HG02973 (cell line): ENCODE measurements at regions not wholly inside any gene's neighbourhood (a gene's known extent, or its start where the extent isn't known, plus 50 kb on each side); places are given as distances from the start of the nearest gene placed in this dataset.

Experiments used
- ATAC-seq: cut with Tn5 transposase; IDR thresholded peaks from one replicate; pipeline ENCODE4 v1.9.1; 2021; ENCODE audit warnings: moderate library complexity; ENCODE audit not compliant: unreplicated experiment

DNA sequence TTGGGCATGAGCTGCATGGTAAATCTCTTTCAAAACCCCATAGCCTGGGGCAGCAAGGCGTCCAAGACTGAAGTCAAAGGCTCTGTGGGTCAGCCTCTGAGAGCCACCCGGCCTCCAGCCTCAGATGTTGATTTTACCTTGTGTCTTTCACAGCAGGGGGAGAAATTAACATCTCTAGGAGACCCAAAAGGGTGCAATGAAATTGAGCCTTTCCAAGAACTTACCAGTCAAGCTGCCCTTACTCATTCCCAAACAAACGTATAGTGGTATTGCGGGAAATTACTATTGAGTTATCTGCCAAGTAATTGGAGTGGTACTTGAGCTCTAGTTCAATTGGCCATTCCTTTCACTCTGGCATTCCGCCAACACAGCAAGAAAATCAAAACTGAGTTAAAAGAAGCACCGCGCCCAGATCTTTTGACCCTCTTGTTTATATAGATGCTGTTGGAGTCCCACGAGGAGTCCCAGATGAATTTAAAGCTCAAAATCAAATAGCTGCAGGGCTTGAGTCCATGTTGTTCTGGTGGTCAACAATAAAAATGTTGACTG, 380.7 kb upstream of the SYT1 start:
- ATAC-seq: no peak

DNA sequence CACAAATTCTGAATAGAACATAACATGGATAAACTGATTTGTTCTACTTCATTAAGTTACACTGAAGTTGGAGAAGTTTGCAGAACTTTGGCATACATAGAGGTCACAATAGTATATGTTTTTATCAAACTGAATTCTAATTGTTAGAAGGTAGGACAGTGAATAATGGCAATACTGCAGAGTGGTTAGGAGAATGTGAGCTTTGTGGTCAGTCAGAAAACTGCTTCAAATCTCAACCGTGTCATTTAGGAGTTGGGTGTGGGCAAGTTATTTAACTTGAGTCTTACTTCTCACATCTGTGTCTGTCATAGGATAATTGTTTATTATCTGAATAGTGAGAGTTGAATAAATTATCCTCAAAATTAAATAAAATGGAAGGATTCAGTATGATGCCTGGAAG, 374.6 kb upstream of the SYT1 start:
- no peak for ATAC-seq

DNA sequence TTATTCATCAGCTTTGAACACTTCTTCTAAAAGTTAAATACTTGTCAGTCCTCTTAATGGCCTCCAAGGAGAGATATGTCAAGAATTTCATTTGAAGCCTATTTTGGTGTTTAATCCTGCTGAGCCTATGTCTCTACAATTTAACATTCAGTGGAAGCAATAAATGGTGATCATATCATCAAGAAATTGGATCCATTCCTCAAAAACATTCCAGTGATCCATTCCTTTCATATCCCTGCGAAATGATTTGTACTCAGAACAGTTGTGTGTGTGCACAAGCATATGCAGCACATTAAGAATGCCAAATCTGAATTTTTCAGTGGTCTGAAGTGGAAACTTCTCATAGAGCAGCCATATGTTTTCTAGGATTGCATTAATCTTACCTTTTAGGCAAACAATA, 373.7 kb upstream of the SYT1 start:
- ATAC-seq: no peak

DNA sequence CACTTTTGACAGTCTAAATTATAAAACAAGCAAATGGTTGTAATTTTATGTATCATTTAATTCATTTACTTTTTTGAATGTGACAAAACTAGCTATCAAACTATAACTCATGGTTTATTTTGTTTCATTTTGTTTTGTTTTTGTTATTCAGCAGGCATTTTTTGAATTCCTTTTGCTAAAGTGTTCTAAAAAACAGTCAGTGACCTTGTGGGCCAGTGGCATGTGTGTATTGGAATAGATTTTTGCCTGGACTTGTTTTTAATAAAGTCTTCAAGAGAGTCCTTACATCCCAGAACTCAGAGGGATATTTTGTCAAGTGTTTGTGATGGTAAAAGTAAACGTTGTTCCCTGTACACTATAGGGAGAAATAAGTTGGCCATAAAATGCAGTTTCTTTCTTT, 369.7 kb upstream of the SYT1 start:
- no peak for ATAC-seq

DNA sequence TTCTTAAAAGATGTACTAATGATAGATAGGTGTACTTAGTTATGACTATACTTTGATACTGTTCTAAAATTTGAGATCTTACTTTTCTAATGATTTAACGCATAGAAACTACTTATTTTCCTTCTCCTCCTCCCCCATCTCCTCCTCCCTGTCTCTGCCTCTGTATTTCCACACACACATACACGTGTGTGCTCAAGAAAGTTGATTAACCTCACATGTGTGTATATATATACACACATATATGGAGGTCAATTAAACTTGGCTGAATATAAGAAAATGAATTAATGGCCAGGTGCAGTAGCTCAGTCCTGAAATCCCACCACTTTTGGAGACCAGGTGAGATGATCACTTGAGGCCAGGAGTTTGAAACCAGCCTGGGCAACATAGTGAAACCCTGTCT, 362.7 kb upstream of the SYT1 start:
- ATAC-seq: no peak

DNA sequence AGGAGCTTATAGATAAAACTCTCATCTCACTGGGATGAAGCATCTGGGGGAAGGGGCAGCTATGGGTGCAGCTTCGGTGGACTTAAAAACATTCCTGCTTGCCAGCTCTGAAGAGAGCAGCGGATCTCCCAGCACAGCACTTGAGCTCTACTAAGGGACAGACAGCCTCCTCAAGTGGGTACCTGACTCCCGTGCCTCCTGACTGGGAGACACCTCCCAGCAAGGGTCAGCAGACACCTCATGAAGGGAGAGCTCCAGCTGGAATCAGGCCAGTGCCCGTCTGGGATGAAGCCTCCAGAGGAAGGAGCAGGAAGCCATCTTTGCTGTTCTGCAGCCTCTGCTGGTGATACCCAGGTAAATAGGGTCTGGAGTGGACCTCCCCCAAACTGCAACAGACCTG, 345.2 kb upstream of the SYT1 start:
- ATAC-seq: no peak

DNA sequence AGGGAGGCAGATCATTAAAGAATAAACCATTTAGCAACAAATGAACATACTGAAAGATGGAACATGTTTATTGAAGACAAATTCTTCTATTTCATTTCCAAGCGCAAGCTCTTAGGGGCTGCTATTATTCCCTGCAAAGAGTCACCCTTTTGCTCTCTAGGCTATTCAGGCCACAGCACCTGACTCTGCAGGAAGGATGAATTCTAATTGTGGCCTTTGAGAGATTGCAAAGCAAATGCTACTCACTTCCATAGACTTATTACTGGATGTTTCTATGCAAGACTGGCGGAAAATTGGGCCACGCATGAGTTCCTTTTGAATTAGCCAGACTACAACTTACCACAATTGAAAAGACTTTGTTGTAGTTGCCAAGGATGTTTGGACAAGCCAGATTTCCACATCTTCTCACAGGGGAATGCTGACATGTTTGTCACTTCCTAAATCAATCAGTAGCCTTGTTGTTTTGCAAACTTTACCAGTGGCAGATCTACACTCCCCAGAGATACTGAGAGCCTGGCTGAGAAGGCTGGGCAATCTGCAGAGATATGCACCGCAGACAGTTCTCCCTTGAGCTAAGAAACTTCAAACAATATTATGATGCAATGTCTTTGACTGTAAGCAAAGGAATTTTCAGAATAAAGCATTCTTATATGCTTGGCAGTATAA, 334.3 kb upstream of the SYT1 start:
- ATAC-seq: no peak

DNA sequence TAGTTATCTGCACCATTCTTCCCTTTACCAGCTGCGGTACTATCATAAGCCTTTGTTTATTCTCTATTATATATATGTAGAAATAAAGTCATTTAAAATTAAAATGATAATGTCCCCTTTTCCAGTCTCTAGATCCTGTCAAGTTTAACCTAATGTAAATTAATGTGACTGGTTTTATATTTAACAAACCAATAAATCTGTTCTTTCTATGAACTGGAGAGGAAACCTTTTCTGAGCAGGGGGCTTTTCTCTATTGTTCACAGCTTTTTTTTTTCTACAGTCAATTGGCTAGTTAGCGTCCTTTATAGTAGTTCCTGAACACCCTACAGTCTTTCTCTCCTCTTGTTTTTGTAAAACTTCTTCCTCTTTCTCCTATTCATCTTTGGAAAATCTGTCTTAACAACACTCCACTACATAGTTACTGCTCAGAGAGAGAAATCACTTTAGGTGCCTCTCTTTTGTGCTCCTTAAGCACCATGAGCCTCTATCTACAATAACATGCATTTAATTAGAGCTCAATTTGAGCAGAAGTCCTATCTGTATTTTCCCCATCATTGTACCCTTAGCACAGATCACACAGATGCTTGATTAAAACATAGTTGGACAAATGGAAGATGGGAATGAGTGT, 332.6 kb upstream of the SYT1 start:
- no peak for ATAC-seq

DNA sequence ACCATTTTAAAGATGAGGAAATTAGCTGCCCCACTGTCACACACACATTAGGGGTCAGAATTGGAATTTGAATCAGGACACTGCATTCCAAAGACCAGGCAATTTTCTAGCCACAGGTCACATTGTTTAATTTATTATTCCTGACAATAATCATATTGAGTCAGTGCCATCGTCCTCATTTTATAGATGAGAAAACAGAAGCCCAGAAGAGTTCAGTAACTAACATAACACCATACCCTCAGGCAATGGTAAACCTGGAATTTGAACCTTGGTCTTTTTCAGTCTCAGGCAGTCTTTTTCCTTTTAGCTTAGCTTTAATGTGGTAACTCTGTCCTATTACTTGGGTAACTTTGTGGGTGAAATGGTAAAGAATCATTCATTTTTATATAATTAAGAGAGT, 330.3 kb upstream of the SYT1 start:
- ATAC-seq: no peak

DNA sequence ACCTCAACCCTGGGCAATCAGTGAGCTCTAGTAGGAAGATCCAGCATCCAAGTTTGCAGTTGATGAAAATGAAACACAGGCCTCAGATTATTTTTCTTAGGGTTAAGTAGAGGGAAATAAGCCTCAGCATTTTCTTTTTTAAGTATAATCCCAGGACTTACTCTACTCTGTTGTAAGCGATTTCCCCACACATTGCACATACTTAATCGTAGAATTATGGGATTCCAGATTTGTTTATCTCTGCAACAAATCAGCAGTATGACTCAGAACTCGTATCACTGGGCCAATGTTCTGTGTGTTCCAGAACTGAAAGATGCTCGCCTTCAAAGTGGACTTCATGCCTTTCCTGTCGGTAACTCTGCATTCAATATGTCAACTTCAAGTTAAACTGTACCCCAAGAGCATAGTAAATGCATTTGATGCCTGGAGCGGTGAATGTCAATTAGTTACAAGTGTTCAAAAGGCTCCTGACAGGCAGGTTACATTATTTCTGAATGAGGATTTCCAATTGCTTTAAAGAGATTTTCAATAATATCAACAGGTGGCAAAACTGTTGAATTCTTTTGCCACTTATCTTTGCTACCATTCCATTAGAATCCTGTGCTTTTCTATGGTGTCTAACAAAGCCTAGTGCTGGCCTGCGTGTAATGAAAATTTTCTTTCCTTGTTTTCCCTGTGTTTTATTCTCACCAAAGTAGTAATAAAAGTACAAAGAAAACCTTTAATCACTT, 323.8 kb upstream of the SYT1 start:
- ATAC-seq: no peak

DNA sequence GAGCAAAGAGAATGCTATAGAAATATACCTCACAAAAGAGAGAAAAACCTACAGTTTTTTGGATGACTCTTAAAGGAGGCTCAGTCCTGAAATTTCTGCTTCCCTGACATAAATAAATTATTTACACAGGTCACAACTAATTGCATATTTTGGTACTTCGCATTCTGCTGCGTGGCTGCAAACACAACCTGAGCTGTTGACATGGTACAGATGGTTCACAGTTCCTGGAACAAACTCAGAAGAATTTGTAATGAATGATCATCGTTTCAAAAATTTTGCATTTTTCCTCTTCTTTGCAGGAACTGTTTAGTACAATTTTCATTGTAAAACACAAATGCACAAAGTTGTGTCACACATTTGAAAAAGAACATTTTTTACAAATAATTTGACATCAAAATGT, 313.7 kb upstream of the SYT1 start:
- ATAC-seq: no peak

DNA sequence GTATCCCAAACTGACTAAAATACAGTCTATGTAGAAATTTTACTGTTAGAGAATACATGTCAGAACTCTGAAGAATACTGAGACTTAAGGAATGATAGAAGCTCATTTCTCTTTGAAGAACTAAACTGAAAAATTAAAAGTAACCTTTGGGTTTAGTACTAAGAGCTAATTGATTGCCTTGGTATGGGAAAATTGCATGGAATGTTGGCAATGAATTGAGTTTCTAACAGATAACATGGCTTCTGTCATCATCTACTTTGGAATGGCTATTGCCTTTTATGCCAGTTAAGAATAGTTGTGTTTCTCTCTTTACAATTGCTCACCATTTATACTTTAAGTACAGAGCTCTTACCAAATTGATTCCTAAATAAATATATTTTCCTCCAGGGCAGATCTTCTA, 308.8 kb upstream of the SYT1 start:
- no peak for ATAC-seq

DNA sequence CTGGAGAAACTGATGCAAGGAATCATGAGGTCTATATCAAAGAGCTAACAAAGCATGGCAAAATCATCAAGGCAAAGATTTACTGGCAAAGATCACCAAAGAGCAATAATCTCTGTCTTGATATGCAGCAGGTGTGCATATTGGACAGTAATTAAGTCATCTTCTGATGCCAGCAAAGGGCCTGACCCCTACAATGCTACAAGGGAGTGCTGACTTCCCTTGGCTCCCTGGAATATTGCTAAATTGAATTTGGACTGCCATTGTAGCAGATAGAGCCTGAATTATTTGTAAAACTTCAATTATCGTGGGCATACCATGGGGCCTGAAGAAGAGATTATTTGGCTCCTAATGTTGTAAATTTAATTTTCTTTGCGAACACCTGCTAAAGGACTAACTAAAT, 307.9 kb upstream of the SYT1 start:
- ATAC-seq: no peak

DNA sequence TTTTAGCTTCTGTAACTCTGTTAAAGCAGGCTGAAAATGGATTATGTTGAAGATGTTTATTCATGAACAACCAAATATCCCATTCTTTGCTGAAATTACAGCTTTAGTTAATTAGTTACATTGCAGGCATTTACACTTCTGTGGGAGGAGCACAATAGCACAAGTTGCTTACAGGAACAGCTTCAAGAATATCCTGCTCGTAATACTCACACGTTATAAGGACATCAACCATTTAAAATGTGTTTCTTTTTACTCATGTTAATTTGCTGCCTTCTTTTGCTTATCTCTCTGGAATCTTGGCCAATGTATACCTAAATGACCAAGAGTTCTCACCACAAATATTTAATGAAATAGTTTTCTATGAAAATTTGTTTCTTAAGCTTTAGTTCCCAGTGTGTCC, 305.2 kb upstream of the SYT1 start:
- no peak for ATAC-seq

DNA sequence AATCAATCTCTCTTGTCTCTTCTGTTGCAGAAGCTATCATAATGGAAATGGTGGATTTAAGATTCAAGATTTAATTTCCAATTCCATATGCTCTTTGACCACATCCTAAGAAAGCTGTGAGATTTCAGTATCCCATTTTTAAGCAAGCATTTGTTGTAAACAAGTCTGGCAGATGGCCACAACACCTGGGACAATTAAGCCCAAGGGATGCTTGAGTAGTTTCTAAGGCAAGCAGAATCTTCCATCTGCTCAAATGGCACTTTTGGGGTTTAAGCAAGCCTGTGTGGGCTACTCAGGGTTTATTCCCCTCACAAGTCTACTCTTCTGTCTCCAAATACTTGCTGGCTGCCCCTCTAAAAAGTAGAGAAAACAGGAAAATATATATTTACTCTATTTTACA, 304.7 kb upstream of the SYT1 start:
- ATAC-seq: no peak

DNA sequence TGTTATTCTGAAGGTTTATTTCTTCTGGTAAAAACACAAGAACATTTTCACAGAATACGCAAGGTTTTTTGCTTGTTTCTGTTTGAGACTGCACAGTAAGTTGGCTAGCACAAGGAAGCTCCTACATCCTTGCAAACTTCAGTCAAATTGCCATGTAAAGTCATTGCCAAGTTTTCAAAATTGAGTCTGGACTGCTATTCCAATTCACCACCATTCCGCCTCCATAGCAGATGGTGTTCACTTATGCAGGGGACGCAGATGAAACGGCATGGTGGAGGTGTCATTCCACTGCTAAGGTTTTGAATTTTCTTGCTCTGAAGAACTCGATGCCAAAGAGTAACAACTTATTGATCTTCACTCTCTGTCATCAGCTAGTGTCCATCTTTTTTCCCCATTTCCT, 303.9 kb upstream of the SYT1 start:
- ATAC-seq: no peak

DNA sequence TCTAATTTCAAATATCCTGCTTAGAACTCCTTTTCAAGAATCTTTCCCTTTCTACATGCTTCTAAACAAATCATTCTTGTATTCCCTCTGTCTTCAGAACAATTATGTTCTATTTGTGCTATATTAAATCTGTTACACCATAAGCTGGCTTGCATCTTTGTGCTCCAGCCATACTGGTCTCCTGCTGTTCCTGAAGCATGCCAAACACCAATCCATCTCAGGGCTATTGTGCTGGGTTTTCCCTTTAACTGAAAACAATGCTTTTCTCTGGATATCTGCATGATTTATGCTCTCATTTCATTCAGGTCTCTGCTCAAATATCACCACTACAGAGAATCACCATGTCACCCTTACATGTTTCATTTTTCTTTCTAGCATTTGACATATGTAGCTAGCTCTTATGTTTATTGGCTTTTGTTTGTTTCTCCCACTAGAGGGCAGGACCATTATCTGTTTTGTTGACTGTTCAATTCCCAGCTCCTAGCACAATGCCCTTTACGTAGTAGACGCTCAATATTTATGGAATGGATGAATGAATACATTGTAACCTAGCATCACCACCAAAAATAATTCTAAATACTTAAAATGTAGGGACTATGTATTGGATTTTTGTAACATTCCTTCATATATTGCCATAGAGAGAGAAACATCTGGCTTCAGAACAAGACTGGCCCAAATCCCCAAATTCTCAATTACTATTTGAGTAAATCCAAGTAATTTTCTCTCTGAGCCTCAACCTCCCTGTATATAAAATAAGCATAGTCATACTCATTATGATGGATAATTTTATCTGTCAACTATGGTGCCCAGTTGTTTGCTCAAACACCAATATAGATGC, 302.0 kb upstream of the SYT1 start:
- no peak for ATAC-seq

DNA sequence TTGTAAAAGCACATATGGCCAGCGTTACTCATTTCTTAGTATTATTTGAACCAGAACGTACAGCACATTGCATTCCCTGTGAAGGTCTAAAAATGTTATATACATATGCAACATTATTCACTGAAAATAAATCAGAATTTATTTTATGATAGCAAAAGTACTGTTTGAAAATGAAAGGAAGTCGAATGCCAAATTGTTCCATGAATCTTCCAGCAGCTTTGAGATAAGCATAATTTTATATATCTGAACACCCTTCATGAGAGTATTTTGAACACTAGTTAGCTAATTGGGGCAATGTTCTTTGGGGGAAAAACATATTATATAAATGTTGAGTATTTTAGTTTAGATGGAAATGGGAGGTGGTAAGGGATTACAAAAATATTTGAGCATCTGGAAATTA, 300.7 kb upstream of the SYT1 start:
- no peak for ATAC-seq

DNA sequence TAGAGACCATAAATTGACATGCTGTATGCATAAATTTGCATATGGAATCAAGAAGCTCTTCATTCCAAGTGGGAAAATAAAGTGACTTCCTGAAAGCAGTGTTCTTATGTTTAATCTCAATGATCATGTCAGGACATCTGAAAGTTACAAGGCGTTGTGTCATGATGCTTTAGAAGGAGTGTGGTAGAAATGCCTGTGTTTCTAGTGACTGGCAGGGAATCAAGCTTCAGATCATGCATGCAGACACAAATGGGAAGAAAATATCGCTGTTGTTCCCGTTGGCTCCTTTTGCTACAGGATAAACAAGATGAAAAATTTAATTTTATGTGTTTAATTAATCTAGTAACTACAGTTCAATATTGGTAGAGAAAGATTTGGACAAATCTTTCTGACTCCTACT, 298.1 kb upstream of the SYT1 start:
- ATAC-seq: no peak

DNA sequence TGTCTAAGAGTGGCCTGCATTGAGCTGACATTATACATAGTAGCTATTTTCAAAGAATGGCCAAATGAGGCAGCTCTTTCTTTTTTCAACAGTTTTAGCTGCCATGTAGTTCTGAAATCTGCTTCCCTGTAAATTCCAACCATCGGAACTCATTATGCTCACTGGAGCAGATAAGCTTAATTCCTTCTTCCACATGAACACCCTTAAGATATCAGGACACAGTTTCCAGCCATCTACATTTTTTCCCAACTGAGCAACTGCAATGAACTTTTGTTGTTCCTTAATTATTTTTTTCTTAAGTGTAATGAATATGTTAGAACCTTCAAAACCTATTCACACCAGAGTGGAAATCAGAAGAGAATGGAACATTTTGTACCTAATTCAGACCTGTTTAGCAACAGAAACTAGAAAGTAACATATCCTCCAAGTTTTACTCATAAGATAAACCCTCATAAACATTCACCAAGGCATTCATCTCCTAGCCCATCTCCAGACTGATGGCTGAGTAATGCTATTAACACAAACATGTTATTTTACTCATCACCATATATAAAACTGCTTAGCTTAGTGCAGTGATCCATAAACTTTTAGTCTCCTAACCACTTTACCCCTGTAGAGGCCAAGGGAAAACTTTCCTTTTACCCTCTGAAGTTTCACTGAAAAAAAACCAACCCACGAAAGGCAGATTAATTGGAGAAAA, 296.1 kb upstream of the SYT1 start:
- ATAC-seq: no peak

DNA sequence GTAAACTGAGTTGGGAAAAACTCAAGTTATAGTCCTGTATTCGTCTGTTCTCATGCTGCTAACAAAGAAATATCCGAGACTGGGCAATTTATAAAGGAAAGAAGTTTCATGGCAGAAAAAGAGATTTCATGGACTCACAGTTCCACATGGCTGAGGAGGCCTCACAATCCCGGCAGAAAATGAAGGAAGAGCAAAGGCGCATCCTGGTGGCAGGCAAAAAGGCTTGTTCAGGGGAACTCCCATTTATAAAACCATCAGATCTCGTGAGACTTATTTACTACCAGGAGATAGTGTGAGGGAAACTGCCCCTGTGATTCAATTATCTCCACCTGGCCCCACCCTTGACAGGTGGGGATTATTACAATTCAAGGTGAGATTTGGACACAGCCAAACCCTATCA, 292.6 kb upstream of the SYT1 start:
- ATAC-seq: no peak
